HCT116 (cell line): ENCODE measurements at regions not wholly inside any gene's neighbourhood (a gene's known extent, or its start where the extent isn't known, plus 50 kb on each side); places are given as distances from the start of the nearest gene placed in this dataset.

ENCODE experiments used
- ATAC-seq: fragments of 200-7000 bp; cut with Tn5 transposase; 2 replicates; pipeline ENCODE4 v1.9.1; 2020; ENCODE audit warnings: mild to moderate bottlenecking, moderate library complexity
- BruUV-seq: library from RNA; stranded (reverse); fragments of 400-500 nt; replicated peaks from 2 replicates; lab custom pipeline; 2021; lab: Mats Ljungman, UMichigan
- CTCF ChIA-PET: fragments of 300-600 bp; sonication (Branson Sonifier 250); formaldehyde crosslinking; loops from one replicate; lab custom pipeline; 2021; ENCODE audit warnings: antibody characterized with exemption; lab: Charles Lee
- POLR2A ChIA-PET: fragments of 300-600, 350-600 bp; sonication (Branson Sonifier 250); formaldehyde crosslinking; loops from one replicate; lab custom pipeline; 2021; ENCODE audit warnings: antibody characterized with exemption; lab: Charles Lee
- RAD21 ChIA-PET, 2 experiments: fragments of 300-600 bp; sonication (Branson Sonifier 250); formaldehyde crosslinking; loops; one replicate each; lab custom pipeline; 2023; ENCODE audit warnings: low total read pairs in 2 of 2; ENCODE audit not compliant: uncharacterized antibody in 2 of 2, unreplicated experiment in 2 of 2, low non-redundant PET in 1 of 2; lab: Charles Lee
- DNase-seq: peaks from one replicate; pipeline ENCODE4 v3.0.0-alpha.2; 2010; ENCODE audit warnings: low read depth, low spot score
- H2AFZ ChIP-seq: fragments of 200-600 bp; shearing (Covaris generic), sonication (generic); 2 replicates; pipeline ENCODE4 v1.6.1; 2017; ENCODE audit warnings: low read depth, mixed run types, mixed read lengths, antibody characterized with exemption, low read length; ENCODE audit not compliant: poor library complexity, severe bottlenecking
- H3K27ac ChIP-seq: 2 replicates; pipeline ENCODE4 v1.5.1; 2012; ENCODE audit warnings: low read depth, low read length
- H3K27me3 ChIP-seq: fragments of 200-600 bp; sonication (generic); 2 replicates; pipeline ENCODE4 v1.6.1; 2016; ENCODE audit warnings: mixed run types, low read length, mixed read lengths; ENCODE audit not compliant: insufficient read depth
- H3K36me3 ChIP-seq, 2 experiments: fragments of 200-500 bp in 1 of 2; fragments of 200-600 bp in 1 of 2; sonication (Bioruptor generic) in 1 of 2; sonication (generic) in 1 of 2; 2 replicates each; pipeline versions ENCODE4 v1.5.1 to v1.6.1; 2014 to 2016; ENCODE audit warnings: low read length in 2 of 2, inconsistent platforms in 1 of 2, mixed read lengths in 1 of 2, mixed run types in 1 of 2; ENCODE audit not compliant: insufficient read depth in 2 of 2, control insufficient read depth in 1 of 2
- H3K4me1 ChIP-seq, 2 experiments: fragments of 200-600 bp in 1 of 2; sonication (generic) in 1 of 2; 2 replicates each; pipeline versions ENCODE4 v1.5.1 to v1.6.1; 2012 to 2017; ENCODE audit warnings: low read length in 2 of 2, inconsistent platforms in 1 of 2, mild to moderate bottlenecking in 1 of 2, mixed read lengths in 1 of 2, mixed run types in 1 of 2, moderate library complexity in 1 of 2; ENCODE audit not compliant: insufficient read depth in 2 of 2, control insufficient read depth in 1 of 2
- H3K4me2 ChIP-seq: fragments of 200-600 bp; sonication (generic); 2 replicates; pipeline ENCODE4 v1.6.1; 2017; ENCODE audit warnings: mixed run types, low read length, mixed read lengths
- H3K4me3 ChIP-seq, 2 experiments: fragments of 200-600 bp in 1 of 2; sonication (generic) in 1 of 2; replicated peaks in 1 of 2; 2 replicates each; pipeline ENCODE4 v1.5.1; 2011 to 2016; ENCODE audit warnings: low read length in 2 of 2, control low read depth in 1 of 2, low read depth in 1 of 2, mild to moderate bottlenecking in 1 of 2, mixed read lengths in 1 of 2, mixed run types in 1 of 2
- H3K79me2 ChIP-seq: fragments of 200-600 bp; sonication (generic); 2 replicates; pipeline ENCODE4 v1.6.1; 2017; ENCODE audit warnings: mild to moderate bottlenecking, mixed run types, low read length, moderate library complexity, mixed read lengths; ENCODE audit not compliant: insufficient read depth
- H3K9ac ChIP-seq: fragments of 200-600 bp; sonication (generic); 2 replicates; pipeline ENCODE4 v1.6.1; 2016; ENCODE audit warnings: low read length, mixed read lengths
- H3K9me2 ChIP-seq: fragments of 200-600 bp; sonication (generic), shearing (Covaris generic); 2 replicates; pipeline ENCODE4 v1.6.1; 2017; ENCODE audit warnings: mixed run types, mild to moderate bottlenecking, moderate library complexity; ENCODE audit not compliant: insufficient read depth
- H3K9me3 ChIP-seq, 2 experiments: fragments of 200-500 bp in 1 of 2; fragments of 200-600 bp in 1 of 2; sonication (Bioruptor generic) in 1 of 2; sonication (generic) in 1 of 2; 2 replicates each; pipeline ENCODE4 v1.6.1; 2014 to 2017; ENCODE audit warnings: low read length in 2 of 2, mixed read lengths in 2 of 2, inconsistent platforms in 1 of 2, low read depth in 1 of 2, mild to moderate bottlenecking in 1 of 2, mixed run types in 1 of 2, moderate library complexity in 1 of 2; ENCODE audit not compliant: control insufficient read depth in 1 of 2, insufficient read depth in 1 of 2
- H4K20me1 ChIP-seq: fragments of 200-600 bp; sonication (generic), shearing (Covaris generic); 2 replicates; pipeline ENCODE4 v1.6.1; 2017; ENCODE audit warnings: mixed run types, mild to moderate bottlenecking, moderate library complexity; ENCODE audit not compliant: insufficient read depth
- EGR1 ChIP-seq: IDR thresholded peaks from 2 replicates; pipeline ENCODE4 v1.6.1; 2012; ENCODE audit warnings: low read depth
- EZH2phosphoT487 ChIP-seq: fragments of 200-600 bp; IDR thresholded peaks from 2 replicates; pipeline ENCODE4 v1.6.1; 2018; ENCODE audit warnings: antibody characterized with exemption, borderline replicate concordance
- POLR2AphosphoS5 ChIP-seq: IDR thresholded peaks from 2 replicates; pipeline ENCODE4 v1.6.1; 2011; ENCODE audit warnings: mild to moderate bottlenecking, low read depth, low read length, moderate library complexity
- YY1 ChIP-seq: IDR thresholded peaks from 2 replicates; pipeline ENCODE4 v1.6.1; 2011; ENCODE audit warnings: low read length, low read depth, moderate library complexity, mild to moderate bottlenecking; ENCODE audit not compliant: insufficient replicate concordance; ENCODE audit errors: extremely low read depth
- intact Hi-C: fragments of 100-400 bp; cut with micrococcal nuclease; formaldehyde crosslinking; loops from 2 replicates; pipeline ENCODE4 v1.10.0; 2022
- TF ChIP-seq, protein P1 (sequence below): IDR thresholded peaks from 2 replicates; pipeline ENCODE4 v1.6.1; 2012; ENCODE audit warnings: low read depth

DNA sequence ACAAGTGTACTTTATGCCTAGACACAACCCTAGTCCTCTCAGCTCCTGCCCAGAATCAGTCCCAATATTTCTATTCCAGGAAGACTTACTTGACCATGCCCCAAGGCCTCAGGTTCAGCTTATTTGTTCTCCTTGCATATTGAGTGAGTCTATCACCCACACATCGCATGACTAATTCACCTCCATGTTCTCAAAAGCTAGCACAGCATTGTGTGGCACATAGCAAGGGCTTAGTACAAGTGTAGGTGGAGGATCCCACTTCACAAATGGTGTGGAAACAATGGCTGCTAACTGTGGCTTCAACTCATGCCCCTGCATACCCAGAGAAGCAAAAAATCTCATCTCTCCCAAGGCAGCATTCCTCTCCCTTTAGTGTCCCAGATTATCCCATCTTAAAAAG, 602.6 kb upstream of the API5 start:
- H3K4me1 ChIP-seq: no peaks in the 10 kb centered on the region
- TF ChIP-seq, protein P1, sequence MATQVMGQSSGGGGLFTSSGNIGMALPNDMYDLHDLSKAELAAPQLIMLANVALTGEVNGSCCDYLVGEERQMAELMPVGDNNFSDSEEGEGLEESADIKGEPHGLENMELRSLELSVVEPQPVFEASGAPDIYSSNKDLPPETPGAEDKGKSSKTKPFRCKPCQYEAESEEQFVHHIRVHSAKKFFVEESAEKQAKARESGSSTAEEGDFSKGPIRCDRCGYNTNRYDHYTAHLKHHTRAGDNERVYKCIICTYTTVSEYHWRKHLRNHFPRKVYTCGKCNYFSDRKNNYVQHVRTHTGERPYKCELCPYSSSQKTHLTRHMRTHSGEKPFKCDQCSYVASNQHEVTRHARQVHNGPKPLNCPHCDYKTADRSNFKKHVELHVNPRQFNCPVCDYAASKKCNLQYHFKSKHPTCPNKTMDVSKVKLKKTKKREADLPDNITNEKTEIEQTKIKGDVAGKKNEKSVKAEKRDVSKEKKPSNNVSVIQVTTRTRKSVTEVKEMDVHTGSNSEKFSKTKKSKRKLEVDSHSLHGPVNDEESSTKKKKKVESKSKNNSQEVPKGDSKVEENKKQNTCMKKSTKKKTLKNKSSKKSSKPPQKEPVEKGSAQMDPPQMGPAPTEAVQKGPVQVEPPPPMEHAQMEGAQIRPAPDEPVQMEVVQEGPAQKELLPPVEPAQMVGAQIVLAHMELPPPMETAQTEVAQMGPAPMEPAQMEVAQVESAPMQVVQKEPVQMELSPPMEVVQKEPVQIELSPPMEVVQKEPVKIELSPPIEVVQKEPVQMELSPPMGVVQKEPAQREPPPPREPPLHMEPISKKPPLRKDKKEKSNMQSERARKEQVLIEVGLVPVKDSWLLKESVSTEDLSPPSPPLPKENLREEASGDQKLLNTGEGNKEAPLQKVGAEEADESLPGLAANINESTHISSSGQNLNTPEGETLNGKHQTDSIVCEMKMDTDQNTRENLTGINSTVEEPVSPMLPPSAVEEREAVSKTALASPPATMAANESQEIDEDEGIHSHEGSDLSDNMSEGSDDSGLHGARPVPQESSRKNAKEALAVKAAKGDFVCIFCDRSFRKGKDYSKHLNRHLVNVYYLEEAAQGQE: no peak
- TF ChIP-seq YY1 (no peak), POLR2AphosphoS5 (no peak)
- TF ChIP-seq, all 23 proteins: peak for 0
- no TSS peak for BruUV-seq
- ChIA-PET POLR2A (no interaction called here), RAD21 (no interaction called here), CTCF (no interaction called here)
- Histone ChIP-seq H3K27ac (no peak overlapping the region), H3K27me3 (no peaks in the 10 kb centered on the region), H3K4me3 (no peak overlapping the region), H3K9me3 (peaks cover 7 to 11% of the 10 kb centered on the region in 2 experiments; a peak in 2 of 4 replicates), H3K9me2 (no peaks in the 10 kb centered on the region), H3K4me2 (no peak overlapping the region), H3K9ac (no peak overlapping the region), H3K36me3 (no peaks in the 10 kb centered on the region), H3K79me2 (no peaks in the 10 kb centered on the region), H4K20me1 (no peaks in the 10 kb centered on the region), H2AFZ (no peak overlapping the region)
- intact Hi-C loops: no loop called here
- DNase-seq (no peak), ATAC-seq (no peak)

DNA sequence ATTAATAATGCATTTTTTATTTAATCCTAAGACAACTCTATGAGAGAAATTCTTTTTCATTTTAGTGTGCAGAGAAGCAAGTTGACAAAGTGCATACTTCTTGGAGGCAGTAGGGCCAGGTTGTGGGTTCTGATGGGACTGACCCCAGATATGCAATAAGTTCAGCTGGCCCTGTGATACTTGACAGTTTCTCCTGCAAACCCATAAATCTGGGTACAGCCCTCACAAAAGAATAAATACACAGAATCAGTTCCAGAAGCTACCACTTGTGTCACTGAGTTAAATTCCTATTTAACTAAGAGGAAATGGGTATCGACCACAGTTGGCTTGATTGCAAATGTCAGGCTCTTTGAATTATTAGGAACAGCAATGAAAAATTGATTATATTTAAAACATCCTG, 598.5 kb upstream of the API5 start:
- Histone ChIP-seq H3K27me3 (no peaks in the 10 kb centered on the region), H3K9me2 (no peaks in the 10 kb centered on the region), H3K36me3 (no peaks in the 10 kb centered on the region), H3K4me3 (no peak overlapping the region), H4K20me1 (no peaks in the 10 kb centered on the region), H3K9me3 (peaks cover 5% of the 10 kb centered on the region in 2 experiments; a peak in 2 of 4 replicates), H2AFZ (no peak overlapping the region), H3K9ac (no peak overlapping the region), H3K4me1 (no peaks in the 10 kb centered on the region), H3K79me2 (no peaks in the 10 kb centered on the region), H3K4me2 (no peak overlapping the region), H3K27ac (no peak overlapping the region)
- intact Hi-C loops: no loop called here
- BruUV-seq: no TSS peak
- ATAC-seq: no peak
- CTCF ChIA-PET: no interaction called here
- TF ChIP-seq EZH2phosphoT487 (no peak), EGR1 (no peak)
- POLR2A ChIA-PET: no interaction called here
- RAD21 ChIA-PET: no interaction called here
- DNase-seq: no peak
